Endothelial cell of umbilical vein (primary cell): ENCODE measurements at regions not wholly inside any gene's neighbourhood (a gene's known extent, or its start where the extent isn't known, plus 50 kb on each side); places are given as distances from the start of the nearest gene placed in this dataset.

Experiments
- BruUV-seq: library from RNA; stranded (reverse); fragments of 400-500 nt; replicated peaks from 2 replicates; lab custom pipeline; 2021; lab: Mats Ljungman, UMichigan
- CTCF ChIA-PET: fragments of 300-600, 350-600 bp; sonication (Branson Sonifier 250); formaldehyde crosslinking; loops from one replicate; lab custom pipeline; 2021; ENCODE audit warnings: antibody characterized with exemption, inconsistent platforms; lab: Charles Lee
- POLR2A ChIA-PET: fragments of 300-600, 350-600 bp; sonication (Branson Sonifier 250); formaldehyde crosslinking; loops from one replicate; lab custom pipeline; 2021; ENCODE audit warnings: antibody characterized with exemption, inconsistent platforms; lab: Charles Lee
- DNase-seq: peaks from one replicate; pipeline ENCODE4 v3.0.0-alpha.2; 2011; ENCODE audit warnings: low read depth, low spot score
- FAIRE-seq: peaks from 2 replicates; lab custom pipeline; 2011; peaks lifted over from hg19 to GRCh38; lab: Jason Lieb, UNC
- H2AFZ ChIP-seq: 2 replicates; pipeline ENCODE4 v1.6.0; 2012; ENCODE audit warnings: low read depth, low read length, control low read depth, inconsistent platforms
- H3K27ac ChIP-seq: 2 replicates; pipeline ENCODE4 v1.5.1; 2011; ENCODE audit warnings: low read depth, mild to moderate bottlenecking, control low read depth, low read length, moderate library complexity; ENCODE audit not compliant: insufficient read depth
- H3K27me3 ChIP-seq, 2 experiments: 2 replicates each; pipeline versions ENCODE4 v1.6.0 to v1.6.1; 2011; ENCODE audit warnings: low read length in 2 of 2, mixed read lengths in 1 of 2; ENCODE audit not compliant: control insufficient read depth in 2 of 2, insufficient read depth in 2 of 2
- H3K36me3 ChIP-seq, 2 experiments: 2 replicates in 1 of 2; 3 replicates in 1 of 2; pipeline ENCODE4 v1.5.1; 2011; ENCODE audit warnings: low read length in 2 of 2, mild to moderate bottlenecking in 1 of 2, moderate library complexity in 1 of 2; ENCODE audit not compliant: control insufficient read depth in 2 of 2, insufficient read depth in 2 of 2; ENCODE audit errors: extremely low read depth in 1 of 2
- H3K4me1 ChIP-seq: 3 replicates; pipeline ENCODE4 v1.5.1; 2011; ENCODE audit warnings: mild to moderate bottlenecking, low read length; ENCODE audit not compliant: control insufficient read depth, insufficient read depth; ENCODE audit errors: extremely low read depth
- H3K4me2 ChIP-seq: 2 replicates; pipeline ENCODE4 v1.6.1; 2011; ENCODE audit warnings: low read length, control low read depth, mixed read lengths; ENCODE audit not compliant: insufficient read depth
- H3K4me3 ChIP-seq, 3 experiments: fragments of 200-600 bp in 1 of 3; sonication (generic), shearing (Covaris generic) in 1 of 3; replicated peaks in 1 of 3; 2 replicates each; pipeline ENCODE4 v1.5.1; 2011 to 2016; ENCODE audit warnings: control low read depth in 3 of 3, low read length in 3 of 3, mild to moderate bottlenecking in 2 of 3, inconsistent platforms in 1 of 3, low read depth in 1 of 3, moderate library complexity in 1 of 3; ENCODE audit not compliant: insufficient read depth in 1 of 3
- H3K79me2 ChIP-seq: 2 replicates; pipeline ENCODE4 v1.6.0; 2012; ENCODE audit warnings: low read length, inconsistent platforms; ENCODE audit not compliant: control insufficient read depth, insufficient read depth
- H3K9ac ChIP-seq: replicated peaks from 2 replicates; pipeline ENCODE3; 2011; ENCODE audit warnings: low read length, control low read depth; ENCODE audit not compliant: insufficient read depth; ENCODE audit errors: extremely low read depth
- H3K9me1 ChIP-seq: replicated peaks from 3 replicates; pipeline ENCODE4 v1.6.0; 2011; ENCODE audit warnings: mild to moderate bottlenecking, low read length; ENCODE audit not compliant: control insufficient read depth, insufficient read depth; ENCODE audit errors: extremely low read depth
- H3K9me3 ChIP-seq: replicated peaks from 2 replicates; pipeline ENCODE4 v1.5.1; 2012; ENCODE audit warnings: low read length, inconsistent platforms; ENCODE audit not compliant: control insufficient read depth, insufficient read depth
- H4K20me1 ChIP-seq: replicated peaks from 2 replicates; pipeline ENCODE3; 2011; ENCODE audit warnings: mild to moderate bottlenecking, low read length; ENCODE audit not compliant: control insufficient read depth, insufficient read depth; ENCODE audit errors: extremely low read depth
- EZH2 ChIP-seq: IDR thresholded peaks from 2 replicates; pipeline ENCODE4 v1.6.1; 2012; ENCODE audit warnings: borderline replicate concordance, low read depth, mild to moderate bottlenecking, moderate library complexity, low read length, inconsistent platforms; ENCODE audit not compliant: severe bottlenecking
- FOS ChIP-seq: IDR thresholded peaks from 2 replicates; pipeline ENCODE4 v1.6.1; 2011; ENCODE audit warnings: mild to moderate bottlenecking, low read length, moderate library complexity, borderline replicate concordance; ENCODE audit not compliant: insufficient read depth
- GATA2 ChIP-seq: IDR thresholded peaks from 2 replicates; pipeline ENCODE4 v1.7.0; 2011; ENCODE audit warnings: low read depth, mild to moderate bottlenecking, moderate library complexity, mixed read lengths, low read length; ENCODE audit not compliant: insufficient read length, insufficient read depth
- JUN ChIP-seq: IDR thresholded peaks from 2 replicates; pipeline ENCODE4 v1.6.1; 2011; ENCODE audit warnings: borderline replicate concordance, low read depth; ENCODE audit not compliant: insufficient read length, insufficient read depth
- MYC ChIP-seq: IDR thresholded peaks from one replicate; pipeline ENCODE4 v1.6.1; 2011; ENCODE audit warnings: mild to moderate bottlenecking, low read depth, low read length
- POLR2A ChIP-seq: IDR thresholded peaks from 2 replicates; pipeline ENCODE4 v1.6.1; 2012; ENCODE audit warnings: low read depth, mild to moderate bottlenecking, control low read depth, low read length
- POLR2AphosphoS5 ChIP-seq: IDR thresholded peaks from 2 replicates; pipeline ENCODE4 v1.6.1; 2012; ENCODE audit warnings: low read depth, mild to moderate bottlenecking, control low read depth, low read length, moderate library complexity; ENCODE audit not compliant: insufficient read depth
- dilution Hi-C: fragments of 300-500 bp; cut with MboI; formaldehyde crosslinking; loops from one replicate; pipeline ENCODE4 v1.15.0; 2019; ENCODE audit warnings: low sequenced_read_pairs; ENCODE audit not compliant: extremely low pct_ligation_motif_present
- intact Hi-C: fragments of 100-400 bp; cut with micrococcal nuclease; formaldehyde crosslinking; loops from one replicate; pipeline ENCODE4 v1.10.0; 2022
- TF ChIP-seq, protein P1 (sequence below): IDR thresholded peaks from 2 replicates; pipeline ENCODE4 v1.6.1; 2011; ENCODE audit not compliant: insufficient read depth, insufficient read length
- TF ChIP-seq, protein P2 (sequence below), 2 donors: IDR thresholded peaks; 1 replicate in 1 of 2; 2 replicates in 1 of 2; pipeline ENCODE4 v1.5.1; 2011; ENCODE audit warnings: low read length in 2 of 2, mild to moderate bottlenecking in 2 of 2, moderate library complexity in 2 of 2, control low read depth in 1 of 2, inconsistent platforms in 1 of 2, low read depth in 1 of 2; ENCODE audit not compliant: insufficient read depth in 1 of 2; ENCODE audit errors: extremely low read depth in 1 of 2

DNA sequence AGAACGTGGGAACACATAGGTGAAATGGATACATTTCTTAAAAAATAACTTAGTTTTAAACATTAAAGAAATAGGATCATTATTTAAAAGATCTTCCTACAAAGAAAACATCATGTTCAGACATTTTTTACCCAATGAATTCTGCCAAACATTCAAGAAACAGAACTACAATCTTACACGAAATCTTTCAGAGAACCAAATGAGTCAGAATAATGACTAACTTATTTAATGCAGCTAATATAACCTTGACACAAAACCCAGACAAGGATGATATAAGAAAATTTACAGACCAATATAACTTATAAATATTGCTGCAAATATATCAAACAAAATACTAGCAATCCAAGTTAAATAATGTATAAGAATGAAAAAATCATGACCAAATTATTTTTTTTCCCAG is 220.1 kb upstream of the KCNK2 start:
- H3K4me1 ChIP-seq, result no peaks in the 10 kb centered on the region
- no peak overlapping the region for H3K4me2 ChIP-seq
- POLR2A ChIA-PET, result no interaction called here
- dilution Hi-C loops (no loop called here), intact Hi-C loops (no loop called here)
- CTCF ChIA-PET, result interaction anchor here (1.2 kb wide), 1 partner anchor 13 kb away, joined by 3 read pairs; no protein-coding TSS in a partner anchor
- DNase-seq (no peak), FAIRE-seq (no peak)
- no peak overlapping the region for H3K4me3 ChIP-seq
- H3K36me3 ChIP-seq, result no peaks in the 10 kb centered on the region
- no TSS peak for BruUV-seq
- H2AFZ ChIP-seq, result no peak overlapping the region
- no peak overlapping the region for H3K9ac ChIP-seq
- no peaks in the 10 kb centered on the region for H3K9me3 ChIP-seq
- H3K27ac ChIP-seq, result no peak overlapping the region
- no peaks in the 10 kb centered on the region for H3K79me2 ChIP-seq
- TF ChIP-seq, protein P1, sequence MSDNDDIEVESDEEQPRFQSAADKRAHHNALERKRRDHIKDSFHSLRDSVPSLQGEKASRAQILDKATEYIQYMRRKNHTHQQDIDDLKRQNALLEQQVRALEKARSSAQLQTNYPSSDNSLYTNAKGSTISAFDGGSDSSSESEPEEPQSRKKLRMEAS, result no peak
- TF ChIP-seq, protein P2, sequence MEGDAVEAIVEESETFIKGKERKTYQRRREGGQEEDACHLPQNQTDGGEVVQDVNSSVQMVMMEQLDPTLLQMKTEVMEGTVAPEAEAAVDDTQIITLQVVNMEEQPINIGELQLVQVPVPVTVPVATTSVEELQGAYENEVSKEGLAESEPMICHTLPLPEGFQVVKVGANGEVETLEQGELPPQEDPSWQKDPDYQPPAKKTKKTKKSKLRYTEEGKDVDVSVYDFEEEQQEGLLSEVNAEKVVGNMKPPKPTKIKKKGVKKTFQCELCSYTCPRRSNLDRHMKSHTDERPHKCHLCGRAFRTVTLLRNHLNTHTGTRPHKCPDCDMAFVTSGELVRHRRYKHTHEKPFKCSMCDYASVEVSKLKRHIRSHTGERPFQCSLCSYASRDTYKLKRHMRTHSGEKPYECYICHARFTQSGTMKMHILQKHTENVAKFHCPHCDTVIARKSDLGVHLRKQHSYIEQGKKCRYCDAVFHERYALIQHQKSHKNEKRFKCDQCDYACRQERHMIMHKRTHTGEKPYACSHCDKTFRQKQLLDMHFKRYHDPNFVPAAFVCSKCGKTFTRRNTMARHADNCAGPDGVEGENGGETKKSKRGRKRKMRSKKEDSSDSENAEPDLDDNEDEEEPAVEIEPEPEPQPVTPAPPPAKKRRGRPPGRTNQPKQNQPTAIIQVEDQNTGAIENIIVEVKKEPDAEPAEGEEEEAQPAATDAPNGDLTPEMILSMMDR (IDR thresholded peaks at IDR 0.05; ENCODE audit: extremely low read depth in 1 of 2, insufficient read depth in 1 of 2, low read depth in 1 of 2, low read length in 2 of 2), result no peak
- no peaks in the 10 kb centered on the region for H4K20me1 ChIP-seq
- no peaks in the 10 kb centered on the region for H3K27me3 ChIP-seq
- H3K9me1 ChIP-seq, result no peaks in the 10 kb centered on the region

DNA sequence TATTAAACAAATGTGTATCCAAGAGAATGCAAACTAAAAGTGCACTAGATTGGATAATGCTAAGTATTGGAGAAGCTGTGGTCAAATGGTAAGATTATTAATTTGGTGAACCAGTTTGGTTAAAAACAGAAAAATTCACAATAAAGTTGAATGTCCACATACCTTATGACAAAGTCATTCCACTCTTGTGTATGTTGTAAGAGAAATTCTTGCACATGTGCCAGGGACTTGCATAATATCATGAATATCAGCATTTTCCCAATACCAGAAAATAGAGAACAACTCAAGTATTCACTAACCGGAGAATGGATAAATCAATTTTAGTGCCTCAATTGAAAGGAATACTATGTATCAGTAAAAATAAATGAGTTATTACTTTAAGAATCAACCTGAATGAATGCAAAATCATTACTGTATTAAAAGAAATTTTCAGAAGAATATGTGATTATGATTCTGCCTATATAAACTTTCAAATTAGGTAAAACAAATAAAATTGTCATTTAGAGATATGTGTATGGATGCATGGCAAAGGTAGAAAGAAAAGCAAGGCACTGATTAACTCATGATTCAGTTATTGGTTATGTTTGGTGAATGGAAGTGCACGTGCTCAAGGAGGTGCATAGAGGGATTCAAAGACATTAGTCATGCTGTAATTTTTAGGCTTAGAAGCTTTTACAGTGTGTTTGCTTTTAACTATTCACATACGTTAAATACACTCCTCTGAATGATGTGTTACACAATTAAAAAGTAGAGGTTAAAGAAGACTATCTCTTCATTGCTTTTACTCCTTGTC is 217.4 kb upstream of the KCNK2 start:
- no peaks in the 10 kb centered on the region for H4K20me1 ChIP-seq
- no peaks in the 10 kb centered on the region for H3K27me3 ChIP-seq
- no peaks in the 10 kb centered on the region for H3K9me1 ChIP-seq
- H3K9me3 ChIP-seq, result no peaks in the 10 kb centered on the region
- no peaks in the 10 kb centered on the region for H3K79me2 ChIP-seq
- no peak overlapping the region for H3K4me2 ChIP-seq
- ChIA-PET POLR2A (no interaction called here), CTCF (no interaction called here)
- dilution Hi-C loops, result no loop called here
- intact Hi-C loops, result no loop called here
- no peak for DNase-seq
- no peak for FAIRE-seq
- BruUV-seq, result no TSS peak
- no peaks in the 10 kb centered on the region for H3K4me1 ChIP-seq
- H3K9ac ChIP-seq, result no peak overlapping the region
- no peak overlapping the region for H2AFZ ChIP-seq
- TF ChIP-seq FOS (no peak), EZH2 (no peak), MYC (no peak), GATA2 (no peak), POLR2AphosphoS5 (no peak), POLR2A (no peak), JUN (no peak)
- TF ChIP-seq, protein P1, result no peak
- TF ChIP-seq, protein P2 (IDR thresholded peaks at IDR 0.05; ENCODE audit: extremely low read depth in 1 of 2, insufficient read depth in 1 of 2, low read depth in 1 of 2, low read length in 2 of 2), result no peak
- H3K27ac ChIP-seq, result no peak overlapping the region
- H3K36me3 ChIP-seq, result no peaks in the 10 kb centered on the region
- H3K4me3 ChIP-seq, result no peak overlapping the region
